OCI-LY1 (cell line): ENCODE measurements at regions not wholly inside any gene's neighbourhood (a gene's known extent, or its start where the extent isn't known, plus 50 kb on each side); places are given as distances from the start of the nearest gene placed in this dataset.

Experiments used
- H2AFZ ChIP-seq: fragments of 200-600 bp; sonication (generic), shearing (Covaris generic); 2 replicates; pipeline ENCODE4 v1.6.0; 2014; ENCODE audit warnings: antibody characterized with exemption, mild to moderate bottlenecking, low read length
- H3F3A ChIP-seq: fragments of 200-600 bp; sonication (generic), shearing (Covaris generic); 2 replicates; pipeline ENCODE4 v1.6.0; 2014; ENCODE audit warnings: mild to moderate bottlenecking, antibody characterized with exemption, low read length, moderate library complexity; ENCODE audit not compliant: insufficient read depth
- H3K27ac ChIP-seq: fragments of 200-600 bp; sonication (generic); 2 replicates; pipeline ENCODE4 v1.5.1; 2014; ENCODE audit warnings: low read length, mixed run types, mild to moderate bottlenecking, low read depth; ENCODE audit not compliant: poor library complexity, severe bottlenecking
- H3K27me3 ChIP-seq: fragments of 200-600 bp; sonication (generic); 2 replicates; pipeline ENCODE4 v1.6.0; 2014; ENCODE audit warnings: antibody characterized with exemption, mild to moderate bottlenecking, low read length, moderate library complexity; ENCODE audit not compliant: insufficient read depth
- H3K36me3 ChIP-seq: fragments of 200-600 bp; sonication (generic); 2 replicates; pipeline ENCODE4 v1.6.1; 2014; ENCODE audit warnings: mild to moderate bottlenecking, antibody characterized with exemption, low read length, moderate library complexity, mixed read lengths; ENCODE audit not compliant: insufficient read depth
- H3K4me1 ChIP-seq: fragments of 200-600 bp; sonication (generic); 2 replicates; pipeline ENCODE4 v1.5.1; 2014; ENCODE audit warnings: mild to moderate bottlenecking, low read length, moderate library complexity; ENCODE audit not compliant: insufficient read depth, severe bottlenecking
- H3K4me2 ChIP-seq: fragments of 200-600 bp; sonication (generic), shearing (Covaris generic); 2 replicates; pipeline ENCODE4 v1.6.1; 2014; ENCODE audit warnings: low read length
- H3K4me3 ChIP-seq: fragments of 200-600 bp; sonication (generic); 2 replicates; pipeline ENCODE4 v1.5.1; 2014; ENCODE audit warnings: low read length, low read depth, mild to moderate bottlenecking, mixed read lengths; ENCODE audit not compliant: poor library complexity, severe bottlenecking
- H3K79me2 ChIP-seq: fragments of 200-600 bp; shearing (Covaris generic); 2 replicates; pipeline ENCODE4 v1.6.1; 2016; ENCODE audit warnings: mixed run types, low read length, mixed read lengths; ENCODE audit not compliant: insufficient read depth
- H3K9ac ChIP-seq: fragments of 200-600 bp; sonication (generic), shearing (Covaris generic); 2 replicates; pipeline ENCODE4 v1.6.1; 2014; ENCODE audit warnings: mild to moderate bottlenecking, low read length, mixed read lengths
- H3K9me2 ChIP-seq: fragments of 200-600 bp; sonication (generic), shearing (Covaris generic); 2 replicates; pipeline ENCODE4 v1.6.1; 2014; ENCODE audit warnings: low read depth, mild to moderate bottlenecking, low read length, mixed read lengths
- H3K9me3 ChIP-seq: fragments of 200-600 bp; shearing (Covaris generic); 2 replicates; pipeline ENCODE4 v1.6.1; 2014; ENCODE audit warnings: low read length, mixed read lengths
- H4K20me1 ChIP-seq: fragments of 200-600 bp; sonication (generic), shearing (Covaris generic); 2 replicates; pipeline ENCODE4 v1.6.0; 2016; ENCODE audit warnings: mild to moderate bottlenecking, low read length; ENCODE audit not compliant: insufficient read depth
- CTCF ChIP-seq: fragments of 200-600 bp; sonication (generic), shearing (Covaris generic); IDR thresholded peaks from 2 replicates; pipeline ENCODE4 v1.5.1; 2017; ENCODE audit warnings: mild to moderate bottlenecking, antibody characterized with exemption, low read length, moderate library complexity, mixed read lengths
- EZH2 ChIP-seq: fragments of 200-600 bp; sonication (generic), shearing (Covaris generic); IDR thresholded peaks from 2 replicates; pipeline ENCODE4 v1.8.0; 2017; ENCODE audit warnings: borderline replicate concordance, mixed run types, mild to moderate bottlenecking, antibody characterized with exemption, low read length, moderate library complexity, mixed read lengths

GRCh38 chr18:65631766-65632165, 119.0 kb upstream of the CDH7 start:
- no peaks in the 10 kb centered on the region for H4K20me1 ChIP-seq
- no peaks in the 10 kb centered on the region for H3K36me3 ChIP-seq
- no peaks in the 10 kb centered on the region for H3K79me2 ChIP-seq
- H3K9me2 ChIP-seq: no peaks in the 10 kb centered on the region
- no peaks in the 10 kb centered on the region for H3K9me3 ChIP-seq
- no peak overlapping the region for H3K4me2 ChIP-seq
- no peaks in the 10 kb centered on the region for H3K27me3 ChIP-seq
- TF ChIP-seq EZH2 (no peak), CTCF (no peak)
- no peaks in the 10 kb centered on the region for H3K4me1 ChIP-seq
- no peak overlapping the region for H3K4me3 ChIP-seq
- H3K27ac ChIP-seq: no peak overlapping the region
- H3K9ac ChIP-seq: no peak overlapping the region
- H3F3A ChIP-seq: no peaks in the 10 kb centered on the region
- H2AFZ ChIP-seq: no peak overlapping the region

GRCh38 chr18:65628390-65628789, 122.4 kb upstream of the CDH7 start:
- Histone ChIP-seq H3K27me3 (no peaks in the 10 kb centered on the region), H3K9ac (no peak overlapping the region), H3K79me2 (no peaks in the 10 kb centered on the region), H3K4me3 (no peak overlapping the region), H3K9me2 (no peaks in the 10 kb centered on the region), H3K9me3 (no peaks in the 10 kb centered on the region), H2AFZ (no peak overlapping the region), H3K4me2 (no peak overlapping the region), H3K36me3 (no peaks in the 10 kb centered on the region), H3K4me1 (no peaks in the 10 kb centered on the region), H3F3A (no peaks in the 10 kb centered on the region), H3K27ac (no peak overlapping the region), H4K20me1 (no peaks in the 10 kb centered on the region)
- no peak for TF ChIP-seq EZH2

GRCh38 chr18:65623676-65624075, 127.1 kb upstream of the CDH7 start:
- H3K4me2 ChIP-seq: no peak overlapping the region
- no peak overlapping the region for H3K27ac ChIP-seq
- no peak for TF ChIP-seq CTCF
- TF ChIP-seq EZH2: no peak
- H3K4me3 ChIP-seq: no peak overlapping the region
- H3K9me3 ChIP-seq: no peaks in the 10 kb centered on the region
- H3K9ac ChIP-seq: no peak overlapping the region
- no peaks in the 10 kb centered on the region for H3K4me1 ChIP-seq
- H4K20me1 ChIP-seq: no peaks in the 10 kb centered on the region
- H3K27me3 ChIP-seq: no peaks in the 10 kb centered on the region
- no peaks in the 10 kb centered on the region for H3F3A ChIP-seq
- no peaks in the 10 kb centered on the region for H3K9me2 ChIP-seq
- no peaks in the 10 kb centered on the region for H3K36me3 ChIP-seq
- H2AFZ ChIP-seq: no peak overlapping the region
- H3K79me2 ChIP-seq: no peaks in the 10 kb centered on the region

GRCh38 chr18:65622436-65622835, 128.4 kb upstream of the CDH7 start:
- Histone ChIP-seq H4K20me1 (no peaks in the 10 kb centered on the region), H3K4me2 (no peak overlapping the region), H3K36me3 (no peaks in the 10 kb centered on the region), H3K27me3 (no peaks in the 10 kb centered on the region), H3K4me1 (no peaks in the 10 kb centered on the region), H3K9me3 (no peaks in the 10 kb centered on the region), H3K9me2 (no peaks in the 10 kb centered on the region), H3K27ac (no peak overlapping the region), H3F3A (no peaks in the 10 kb centered on the region), H2AFZ (no peak overlapping the region), H3K9ac (no peak overlapping the region), H3K79me2 (no peaks in the 10 kb centered on the region), H3K4me3 (no peak overlapping the region)
- no peak for TF ChIP-seq CTCF
